Heart left ventricle (tissue), 13 donors: ENCODE measurements at regions not wholly inside any gene's neighbourhood (a gene's known extent, or its start where the extent isn't known, plus 50 kb on each side); places are given as distances from the start of the nearest gene placed in this dataset.

Source experiments
- POLR2A ChIP-seq, 2 donors: fragments of 450-650 bp; IDR thresholded peaks; one replicate each; pipeline ENCODE4 v1.6.1; 2017; ENCODE audit warnings: antibody characterized with exemption in 2 of 2, mild to moderate bottlenecking in 2 of 2, moderate library complexity in 2 of 2
- TF ChIP-seq, protein P1 (sequence below), 12 donors: fragments of 200-600 bp; sonication (generic) in 4 of 12; IDR thresholded peaks; one replicate each; pipeline versions ENCODE4 v1.5.0 to v1.8.0; 2018 to 2022; ENCODE audit warnings: antibody characterized with exemption in 12 of 12, mild to moderate bottlenecking in 5 of 12
- donor health status: ischemic (EF 13 %, LVEDD 7.1; RV severe dilation, severe dysfunction).
- donor health status: DM: no; HTN: yes; CAD: no.
- donor health status: DM: no; HTN: no; CAD: no.
- donor health status: ischemic (EF 25% LVEDD 6.9; RV normal size, moderate dysfunction).
- donor health status: ischemic (EF 25% LVEDD 5.7; RV mildly dilated, moderate dysfunction).
- donor health status: ischemic (EF 35%, LVEDD 5.7; RV mildly dilated, moderate dysfunction).
- donor health status: nonischemic (EF 11% LVEDD 7.7; RV severe dilation, severe dysfunction).
- donor health status: DM: yes; HTN: yes; CAD: no.
- donor health status: PGD.
- donor health status: ischemic (EF 29% LVEDD 5.4; RV normal size, mild dysfunction).
- donor health status: nonischemic (EF 23%, LVEDD 6.1; RV moderate dilation, normal function).

DNA sequence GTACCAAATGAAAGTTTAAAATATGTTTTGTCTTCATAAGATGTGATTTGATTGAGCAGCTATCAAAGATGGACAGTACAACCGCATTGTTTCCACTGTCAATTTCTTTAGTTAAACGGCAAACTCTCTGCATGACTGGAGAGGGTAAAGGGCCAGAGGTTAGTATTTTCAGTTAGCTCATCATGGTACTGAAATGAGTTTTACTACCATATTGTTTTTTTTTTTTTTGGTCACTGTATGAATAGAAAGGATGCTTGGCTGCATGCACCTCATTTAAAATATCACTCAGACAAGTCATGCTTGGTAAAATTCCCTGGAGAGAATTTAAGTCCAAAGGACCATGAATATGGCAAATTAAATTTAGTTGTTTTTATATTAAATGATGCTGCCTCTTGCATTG, 942.1 kb upstream of the SPRY2 start:
- TF ChIP-seq, protein P1, sequence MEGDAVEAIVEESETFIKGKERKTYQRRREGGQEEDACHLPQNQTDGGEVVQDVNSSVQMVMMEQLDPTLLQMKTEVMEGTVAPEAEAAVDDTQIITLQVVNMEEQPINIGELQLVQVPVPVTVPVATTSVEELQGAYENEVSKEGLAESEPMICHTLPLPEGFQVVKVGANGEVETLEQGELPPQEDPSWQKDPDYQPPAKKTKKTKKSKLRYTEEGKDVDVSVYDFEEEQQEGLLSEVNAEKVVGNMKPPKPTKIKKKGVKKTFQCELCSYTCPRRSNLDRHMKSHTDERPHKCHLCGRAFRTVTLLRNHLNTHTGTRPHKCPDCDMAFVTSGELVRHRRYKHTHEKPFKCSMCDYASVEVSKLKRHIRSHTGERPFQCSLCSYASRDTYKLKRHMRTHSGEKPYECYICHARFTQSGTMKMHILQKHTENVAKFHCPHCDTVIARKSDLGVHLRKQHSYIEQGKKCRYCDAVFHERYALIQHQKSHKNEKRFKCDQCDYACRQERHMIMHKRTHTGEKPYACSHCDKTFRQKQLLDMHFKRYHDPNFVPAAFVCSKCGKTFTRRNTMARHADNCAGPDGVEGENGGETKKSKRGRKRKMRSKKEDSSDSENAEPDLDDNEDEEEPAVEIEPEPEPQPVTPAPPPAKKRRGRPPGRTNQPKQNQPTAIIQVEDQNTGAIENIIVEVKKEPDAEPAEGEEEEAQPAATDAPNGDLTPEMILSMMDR (IDR thresholded peaks at IDR 0.05), result no peak
- TF ChIP-seq POLR2A (IDR thresholded peaks at IDR 0.05), result no peak
